Activated CD8-positive, alpha-beta memory T cell treated with anti-CD3 and anti-CD28 coated beads, Interleukin-2, amount 50 U/mL, for 4 hours (primary cell): ENCODE measurements at regions not wholly inside any gene's neighbourhood (a gene's known extent, or its start where the extent isn't known, plus 50 kb on each side); places are given as distances from the start of the nearest gene placed in this dataset.
"Not testable (repeated sequence)": the region's sequence is repeated elsewhere in the genome, so short reads cannot be mapped to it uniquely, and the experiment has no call there.

Source experiments
- DNase-seq: peaks from one replicate; pipeline ENCODE4 v3.0.0-alpha.2; 2020

DNA sequence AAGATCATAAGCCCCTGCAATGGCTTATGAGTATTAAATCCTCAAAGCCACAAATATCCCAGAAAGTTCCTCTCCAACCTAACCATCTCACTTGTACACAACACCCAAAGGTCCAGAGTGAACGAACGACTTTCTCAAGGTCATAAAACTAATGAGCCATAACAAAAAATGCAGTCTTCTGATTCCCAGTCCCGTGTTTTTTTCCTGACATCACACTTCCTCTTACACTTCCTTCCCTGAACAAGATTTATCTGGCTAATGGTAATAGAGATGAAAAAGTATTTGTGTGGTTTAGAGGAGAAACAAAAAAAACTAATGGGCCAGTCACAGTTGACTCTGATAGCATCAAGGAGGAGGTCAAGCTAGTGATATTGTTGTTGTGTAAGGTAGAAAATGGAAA lies 99.5 kb upstream of the KLHL13 start:
- DNase-seq = no peak

DNA sequence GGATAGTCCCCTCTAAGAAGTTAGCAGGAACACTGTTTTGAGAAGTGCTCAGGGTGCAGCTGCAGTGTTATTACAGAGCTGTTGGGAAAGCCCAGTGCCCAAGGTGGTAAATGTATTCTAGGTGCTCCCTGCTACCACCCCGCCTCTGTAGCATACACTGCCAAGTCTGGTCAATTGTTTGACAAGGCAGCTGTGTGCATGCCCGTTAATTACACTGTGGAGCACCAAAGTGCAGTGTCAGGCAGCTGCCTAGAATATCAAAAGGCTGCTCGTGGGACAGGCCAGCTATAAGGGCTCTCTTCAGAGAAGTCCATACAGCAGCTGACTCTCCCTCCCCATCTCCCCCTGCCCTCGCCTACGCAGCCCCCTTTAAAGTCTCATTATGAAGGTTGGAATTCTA lies 99.9 kb upstream of the KLHL13 start:
- DNase-seq = no peak

DNA sequence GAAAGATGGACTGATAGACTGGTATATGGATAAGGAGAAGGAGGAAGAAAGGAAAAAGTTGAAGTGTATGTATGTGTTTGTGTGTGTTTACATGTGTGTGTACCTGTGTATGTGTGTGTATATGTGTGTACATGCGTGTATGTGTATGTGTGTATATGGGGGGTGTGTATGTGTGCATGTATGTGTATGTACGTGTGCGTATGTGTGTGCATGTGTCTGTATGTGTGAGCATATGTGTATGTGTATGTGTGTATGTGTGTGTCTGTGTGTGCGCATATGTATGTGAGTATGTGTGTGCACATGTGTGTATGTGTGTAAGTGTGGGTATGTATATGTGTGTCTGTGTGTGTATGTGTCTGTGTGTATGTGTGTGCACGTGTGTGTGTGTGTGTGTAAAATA lies 101.5 kb upstream of the KLHL13 start:
- DNase-seq = no peak

DNA sequence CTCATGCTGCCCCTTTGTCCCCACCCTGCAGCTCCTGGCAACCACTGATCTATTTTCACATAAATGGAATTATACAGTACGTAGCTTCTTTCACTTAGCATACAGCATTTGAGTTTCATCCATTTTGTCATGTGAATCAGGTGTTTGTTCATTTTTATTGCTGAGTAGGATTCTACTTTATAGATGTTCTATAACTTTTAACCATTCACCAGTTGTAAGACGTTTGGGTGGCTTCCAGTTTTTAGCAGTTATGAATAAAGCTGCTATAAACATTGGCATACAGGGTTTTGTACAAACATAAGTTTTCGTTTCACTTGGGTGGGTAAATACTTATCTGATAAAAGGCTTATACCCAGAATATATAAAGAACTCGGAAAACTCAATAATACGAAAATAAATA lies 102.3 kb upstream of the KLHL13 start:
- no peak for DNase-seq

DNA sequence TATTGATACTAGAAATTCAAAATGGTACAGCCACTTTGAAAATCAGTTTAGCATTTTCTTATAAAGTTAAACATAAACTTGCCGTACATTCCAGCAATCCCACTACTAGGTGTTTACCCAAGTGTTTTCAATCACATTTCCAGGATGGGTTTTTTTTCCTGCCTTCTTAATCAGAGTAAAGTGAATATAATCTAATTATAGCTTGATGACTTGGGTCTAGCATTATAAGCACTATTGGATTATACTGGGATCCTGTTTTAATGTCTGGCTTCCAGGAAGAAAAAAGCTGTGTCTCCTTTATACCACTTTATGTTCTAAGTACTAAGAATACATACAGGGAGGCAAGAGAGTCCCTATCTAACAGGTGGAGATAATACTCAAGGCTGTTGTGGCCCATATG lies 103.3 kb upstream of the KLHL13 start:
- DNase-seq = no peak

DNA sequence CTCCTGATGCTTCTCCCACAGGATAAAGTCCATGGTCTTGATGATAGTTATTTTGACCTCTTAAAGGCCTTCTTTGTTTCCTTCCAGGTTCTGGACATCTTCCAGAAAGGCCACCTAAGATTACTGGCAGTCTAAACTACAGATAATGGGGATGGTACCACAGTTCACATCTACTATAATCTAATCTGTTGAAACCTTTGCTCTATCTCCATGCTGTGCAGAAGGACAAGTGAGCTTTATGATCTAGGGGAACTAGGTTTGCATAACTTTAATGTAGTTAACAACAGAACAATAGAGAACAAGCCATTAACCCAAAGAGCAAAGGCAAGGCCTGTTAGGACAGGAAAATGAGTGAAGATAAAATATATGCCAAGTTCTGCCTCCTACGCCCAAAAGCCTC lies 103.9 kb upstream of the KLHL13 start:
- DNase-seq = no peak

DNA sequence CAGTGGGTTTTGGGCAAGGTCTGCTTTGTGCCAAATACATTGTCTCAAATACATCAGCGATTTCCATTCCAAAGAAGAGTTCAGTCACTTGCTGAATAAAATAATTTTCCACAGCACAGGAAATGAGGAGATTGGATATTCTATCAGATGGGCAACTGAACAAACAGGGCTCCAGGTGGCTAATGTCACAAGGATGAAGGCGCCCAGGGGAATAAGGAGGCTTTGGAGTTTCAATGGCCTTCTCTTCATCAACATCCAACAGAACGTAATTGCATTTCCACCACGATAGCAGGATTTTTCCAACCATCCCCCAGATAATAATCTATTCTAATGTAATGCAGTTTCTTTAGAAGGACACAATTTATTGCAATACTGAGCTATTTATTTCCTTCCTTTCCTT lies 104.7 kb upstream of the KLHL13 start:
- no peak for DNase-seq

DNA sequence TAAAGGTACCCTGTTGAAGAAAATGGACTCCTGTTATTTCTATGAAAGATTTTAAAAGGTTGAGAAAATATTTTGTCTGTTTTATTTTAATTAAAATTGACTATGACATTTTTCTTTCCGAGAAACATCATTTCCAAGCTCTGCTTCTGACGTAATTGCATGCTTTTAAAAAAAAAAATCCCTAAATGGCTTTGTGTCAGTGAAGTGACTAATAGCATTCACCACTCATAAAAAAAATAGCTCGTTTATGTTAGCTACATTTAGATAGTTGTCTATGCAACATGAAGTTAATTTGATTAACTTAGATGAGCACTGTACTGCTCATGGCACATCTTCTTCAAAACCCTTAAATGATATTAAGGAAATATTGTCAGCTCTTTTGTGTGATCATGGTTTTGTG lies 105.1 kb upstream of the KLHL13 start:
- no peak for DNase-seq

DNA sequence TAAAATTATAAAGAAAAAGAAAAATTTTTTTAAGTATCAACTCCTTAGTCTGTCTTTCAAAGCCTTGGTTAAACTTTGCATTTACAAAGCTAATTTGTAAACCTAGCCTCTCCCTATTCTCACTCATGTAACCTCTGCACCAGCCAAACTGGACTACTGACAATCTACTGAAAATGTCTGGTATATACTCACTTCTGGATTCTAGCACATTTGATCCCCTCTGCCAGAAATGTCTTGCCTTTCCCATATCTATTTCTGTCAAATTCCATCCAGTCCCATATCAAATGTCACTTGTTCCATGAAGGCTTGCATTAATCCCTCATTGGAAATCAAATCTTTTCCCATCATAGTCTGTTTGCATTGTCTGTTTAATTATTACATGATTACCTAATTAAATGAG lies 105.8 kb upstream of the KLHL13 start:
- no peak for DNase-seq

DNA sequence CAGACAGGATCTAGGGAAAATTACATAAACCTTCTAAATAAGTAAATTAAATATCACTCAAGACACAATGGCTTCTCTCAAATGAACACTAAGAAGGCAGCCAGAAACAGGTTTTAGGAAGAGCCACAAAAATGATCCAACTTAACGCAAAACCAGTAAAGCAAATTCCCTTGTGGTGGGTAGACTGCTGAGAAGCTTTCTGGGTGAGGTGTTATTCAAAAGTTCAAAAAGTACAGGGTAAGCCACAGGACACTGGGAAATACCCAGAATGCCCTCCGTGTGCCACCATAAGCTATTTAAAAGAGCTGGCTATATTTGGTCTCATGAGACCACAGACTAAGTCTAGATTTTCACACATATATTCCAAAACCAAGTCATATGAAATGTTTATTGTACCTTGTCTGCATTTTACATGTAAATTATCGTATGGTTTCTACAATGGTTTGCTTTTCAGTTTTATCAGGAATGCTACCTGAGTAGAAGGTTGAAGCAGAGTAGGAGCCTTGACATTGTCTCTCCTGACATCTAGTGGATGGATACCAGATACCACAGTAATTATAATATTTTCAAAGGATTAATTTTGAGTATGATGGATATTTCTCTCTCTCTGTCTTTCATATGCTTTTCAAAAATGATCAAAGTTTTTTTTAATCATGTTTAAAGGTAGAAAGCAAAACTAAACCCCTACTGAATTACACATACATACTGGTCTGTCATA lies 109.3 kb upstream of the KLHL13 start:
- DNase-seq = no peak

DNA sequence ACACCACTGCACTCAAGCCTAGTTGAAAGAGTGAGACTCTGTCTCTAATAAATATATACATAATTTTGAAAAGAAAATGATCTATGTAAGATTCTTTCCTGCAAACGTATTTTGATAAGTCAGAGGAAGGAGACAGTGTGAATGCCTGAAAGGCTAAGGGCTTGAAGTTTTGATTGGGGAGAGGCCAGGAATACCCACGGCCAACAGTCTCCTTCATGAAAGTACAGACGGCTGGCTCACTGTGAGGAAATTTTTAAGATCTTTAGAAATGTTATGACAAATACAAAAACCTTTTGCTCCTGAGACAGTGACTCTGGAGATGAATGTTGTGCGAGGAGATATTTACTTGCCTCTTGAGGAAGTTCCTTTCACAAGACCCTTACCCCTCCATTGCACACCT lies 111.4 kb upstream of the KLHL13 start:
- DNase-seq = no peak

DNA sequence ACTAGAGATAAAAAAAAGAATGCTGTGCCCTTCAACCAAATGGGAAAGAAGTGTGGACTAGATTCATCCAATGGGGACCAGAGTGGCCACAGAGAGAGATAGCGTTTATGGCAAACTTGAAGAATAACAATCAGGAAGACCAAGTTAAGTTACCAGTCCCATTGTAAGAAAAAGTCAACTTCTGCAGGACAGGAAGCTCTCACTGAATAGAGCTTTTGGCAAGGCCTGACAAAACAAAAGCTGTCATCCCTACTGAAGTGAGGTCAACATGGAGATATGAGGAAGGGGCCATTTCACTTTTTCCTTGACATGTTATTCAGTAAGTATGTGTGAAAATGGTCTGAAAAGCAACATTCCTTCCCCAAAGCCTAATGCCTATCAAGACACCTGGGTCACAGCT lies 111.8 kb upstream of the KLHL13 start:
- no peak for DNase-seq

DNA sequence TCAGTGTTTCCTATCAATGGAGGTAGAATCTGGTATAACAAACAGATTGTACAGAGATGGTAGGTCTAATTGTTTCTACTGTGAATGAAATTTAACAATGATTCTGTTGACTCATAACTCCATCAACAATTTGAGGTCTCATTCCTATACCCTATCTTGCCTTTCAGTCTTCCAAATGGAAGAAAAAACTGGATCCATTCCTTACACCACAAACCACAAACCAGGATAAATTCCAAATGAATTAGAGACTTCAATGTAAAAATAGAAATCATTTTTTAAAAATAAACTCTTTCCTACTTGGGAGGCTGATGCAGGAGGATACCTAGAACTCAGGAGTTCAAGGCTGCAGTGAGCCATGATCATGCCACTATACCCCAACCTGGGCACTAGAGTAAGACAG lies 114.4 kb upstream of the WDR44 start:
- DNase-seq = no peak

DNA sequence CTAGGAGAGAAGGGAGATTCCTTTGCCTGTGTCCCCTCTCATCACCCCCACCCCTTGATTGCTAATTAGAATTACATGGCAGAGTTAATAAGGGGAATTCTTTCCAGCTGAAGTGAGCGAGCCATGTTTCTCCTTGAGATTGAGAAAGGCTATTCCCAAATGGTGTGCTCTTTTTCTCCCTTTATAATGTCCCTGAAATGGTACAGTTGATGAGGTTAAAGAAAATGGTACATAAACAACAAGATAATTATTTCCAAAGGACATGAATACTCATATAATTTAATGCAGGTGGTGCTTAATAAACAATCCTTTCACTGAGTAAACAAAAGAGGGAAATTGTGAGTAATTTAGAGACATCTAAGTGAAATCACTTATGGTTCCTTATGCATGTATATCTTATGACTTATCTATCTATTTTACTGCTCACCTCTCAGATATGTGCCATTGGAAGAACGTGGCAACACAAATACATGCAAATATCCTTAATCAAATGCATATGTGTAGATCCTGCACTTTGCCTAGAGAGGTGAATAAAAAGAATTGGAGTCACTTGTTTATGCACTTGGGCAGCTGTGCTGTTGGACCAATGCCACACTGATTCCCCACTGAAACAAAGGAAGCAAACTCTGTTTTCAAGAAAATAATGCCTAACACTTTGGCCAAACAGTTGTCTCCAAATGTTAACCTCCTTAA lies 106.6 kb upstream of the WDR44 start:
- no peak for DNase-seq

DNA sequence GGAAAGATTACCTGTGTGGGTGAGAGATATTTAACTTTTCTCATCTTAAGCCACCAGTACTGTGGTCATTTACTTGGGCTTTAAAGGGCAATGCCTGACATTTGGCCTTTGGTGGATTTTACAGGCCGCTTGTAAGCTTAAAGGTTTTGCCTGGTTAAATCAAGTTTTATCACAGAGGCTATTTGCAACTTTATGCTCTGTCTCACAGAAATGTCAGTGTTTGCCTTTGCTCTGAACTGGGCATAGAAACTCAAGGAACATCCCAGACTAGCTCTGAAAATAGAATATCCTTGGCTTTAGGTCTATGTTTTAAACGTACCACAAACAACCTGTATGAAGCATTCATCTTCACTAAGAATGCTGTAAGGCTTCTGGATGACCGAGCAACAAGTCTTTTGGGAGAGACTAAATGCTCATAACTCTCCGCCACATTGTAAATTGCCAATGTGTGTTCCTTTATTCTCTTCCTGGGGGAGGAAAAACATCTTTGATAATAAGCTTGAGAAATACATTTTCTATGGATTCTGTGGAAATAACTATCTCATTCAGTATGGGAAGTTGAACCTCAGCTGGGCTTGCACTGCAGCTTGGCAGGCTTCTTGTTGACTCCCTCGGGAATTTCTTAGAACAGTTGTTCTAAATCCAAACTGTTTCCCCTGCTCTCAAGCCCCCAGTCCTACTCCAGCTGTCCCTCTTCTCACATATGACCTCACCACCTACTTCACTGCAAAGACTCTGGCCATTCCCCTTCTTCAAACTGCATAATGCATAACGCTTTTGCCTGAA lies 105.8 kb upstream of the WDR44 start:
- no peak for DNase-seq

DNA sequence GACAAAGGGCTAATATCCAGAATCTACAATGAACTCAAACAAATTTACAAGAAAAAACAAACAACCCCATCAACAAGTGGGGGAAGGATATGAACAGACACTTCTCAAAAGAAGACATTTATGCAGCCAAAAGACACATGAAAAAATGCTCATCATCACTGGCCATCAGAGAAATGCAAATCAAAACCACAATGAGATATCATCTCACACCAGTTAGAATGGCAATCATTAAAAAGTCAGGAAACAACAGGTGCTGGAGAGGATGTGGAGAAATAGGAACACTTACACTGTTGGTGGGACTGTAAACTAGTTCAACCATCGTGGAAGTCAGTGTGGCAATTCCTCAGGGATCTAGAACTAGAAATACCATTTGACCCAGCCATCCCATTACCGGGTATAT lies 98.9 kb upstream of the WDR44 start:
- not testable (repeated sequence) for DNase-seq

DNA sequence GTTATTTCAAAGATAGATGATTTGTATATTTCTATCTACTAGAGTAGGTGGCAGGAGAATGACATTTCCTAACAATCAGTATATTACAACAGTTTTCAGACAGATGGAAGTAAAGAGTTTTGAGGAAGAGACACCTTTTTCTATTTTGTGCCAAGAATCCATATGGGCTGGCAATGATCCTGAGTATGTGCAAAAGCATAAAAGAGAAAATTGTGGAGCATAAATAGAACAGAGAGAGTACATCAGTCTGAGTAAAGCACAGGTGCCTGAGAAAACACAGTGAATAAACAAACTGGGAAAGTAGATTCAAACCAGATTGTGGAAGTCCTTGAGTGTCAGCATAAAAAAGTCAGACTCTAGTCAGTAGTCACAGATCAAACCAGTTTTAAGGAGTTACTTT lies 96.8 kb upstream of the WDR44 start:
- DNase-seq = no peak

DNA sequence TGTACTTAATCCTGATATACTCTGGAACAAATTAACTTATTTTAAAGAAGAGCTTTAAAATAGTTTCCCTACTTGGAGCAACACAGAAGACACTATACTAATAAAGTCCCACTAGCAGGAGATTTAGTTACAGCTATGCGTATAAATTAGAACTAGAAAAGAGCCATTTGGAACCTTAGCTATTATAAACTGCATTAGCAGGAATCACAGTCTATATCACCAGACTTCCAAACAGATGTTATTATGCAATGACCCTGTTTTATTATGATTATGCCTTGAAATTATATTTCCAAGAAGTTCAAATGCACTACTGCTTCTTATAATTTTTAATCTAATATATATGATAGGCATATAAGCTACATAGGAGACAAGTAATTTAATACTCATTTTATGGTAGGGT lies 95.5 kb upstream of the WDR44 start:
- no peak for DNase-seq

DNA sequence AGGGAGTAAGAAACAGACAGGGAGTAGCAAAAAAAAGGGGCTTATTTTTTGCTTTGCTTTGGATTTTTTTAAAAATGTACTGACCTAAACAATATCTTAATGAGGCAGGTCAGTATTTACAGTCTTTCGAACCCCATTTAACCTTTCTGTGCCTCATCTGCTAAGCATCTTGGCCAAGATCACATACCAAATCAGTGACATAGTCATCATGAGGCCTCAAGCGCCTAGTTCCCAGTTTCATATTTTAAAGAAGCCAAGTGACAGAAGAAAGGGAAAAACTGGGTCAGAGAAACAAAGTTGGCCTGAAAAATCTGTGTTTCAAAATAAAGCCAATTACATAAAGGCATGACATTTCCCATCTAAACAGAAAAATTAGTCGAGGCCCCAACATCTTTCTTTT lies 94.6 kb upstream of the WDR44 start:
- DNase-seq = no peak

DNA sequence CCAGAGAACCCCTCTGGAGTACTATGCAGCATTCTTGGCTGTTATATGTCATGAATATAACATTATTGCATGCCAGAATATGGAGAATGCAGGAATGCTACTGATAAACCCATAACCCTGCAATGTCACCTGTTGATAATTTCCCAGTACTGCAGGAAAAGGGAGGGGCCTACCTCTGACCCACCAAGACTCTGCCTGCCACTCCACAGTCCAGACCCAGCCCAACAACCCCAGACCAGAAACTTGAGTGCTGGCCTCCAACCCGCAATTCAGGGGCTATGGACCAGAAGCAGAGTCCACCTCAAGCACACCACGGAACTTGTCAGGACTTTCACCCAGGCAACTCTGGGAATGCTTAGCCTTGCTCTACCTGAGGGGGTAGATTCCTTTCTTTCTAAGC lies 92.9 kb upstream of the WDR44 start:
- DNase-seq = no peak

DNA sequence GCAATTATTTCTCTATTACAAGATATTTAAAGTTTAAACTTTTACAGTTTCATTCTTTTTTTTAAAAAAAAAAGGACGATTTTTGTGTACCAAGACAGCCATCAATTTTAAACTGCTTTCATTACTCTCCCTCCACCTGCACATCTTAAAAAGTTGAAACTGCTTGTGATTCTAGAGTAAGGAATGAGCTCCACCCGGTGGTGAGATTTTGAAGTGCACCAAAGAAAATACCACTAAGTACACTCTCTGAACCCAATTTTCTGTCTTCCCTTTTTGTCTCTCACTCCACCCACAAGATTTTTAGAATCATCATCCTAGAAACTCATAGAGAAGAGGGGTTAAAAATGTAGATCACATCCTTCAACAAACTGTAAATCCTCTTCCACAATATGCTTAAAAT lies 91.3 kb upstream of the WDR44 start:
- DNase-seq = peak; percentile 30

DNA sequence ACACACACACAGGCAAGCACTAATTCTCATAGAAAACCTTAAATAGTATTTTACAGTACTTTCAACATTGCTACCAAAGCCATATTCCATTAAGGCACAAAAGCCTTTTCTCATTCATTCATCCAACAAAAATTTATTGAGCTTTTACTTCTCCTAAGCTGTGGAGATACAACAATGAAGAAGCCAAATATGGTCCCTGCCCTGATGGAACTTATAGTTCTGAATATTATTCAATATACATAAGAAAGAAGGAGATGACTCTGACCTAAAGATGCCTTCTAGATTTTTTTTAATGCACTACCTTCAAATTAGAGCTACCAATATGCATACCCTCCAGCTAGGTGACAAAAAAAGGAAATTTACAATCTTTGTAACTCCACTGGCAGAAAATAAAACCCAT lies 90.0 kb upstream of the WDR44 start:
- no peak for DNase-seq

DNA sequence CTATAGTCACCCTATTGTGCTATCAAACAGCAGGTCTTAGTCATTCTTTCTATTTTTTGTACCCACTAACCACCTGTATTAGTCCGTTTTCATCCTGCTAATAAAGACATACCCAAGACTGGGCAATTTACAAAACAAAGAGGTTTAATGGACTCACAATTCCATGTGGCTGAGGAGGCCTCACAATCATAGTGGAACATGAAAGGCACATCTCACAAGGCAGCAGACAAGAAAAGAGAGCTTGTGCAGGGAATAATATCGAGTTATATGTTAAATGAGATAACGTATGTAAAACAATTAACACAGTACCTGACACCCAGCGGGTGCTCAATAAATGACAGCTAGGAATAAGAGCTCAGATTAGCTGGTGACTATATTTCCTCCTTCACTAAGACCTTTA lies 88.1 kb upstream of the WDR44 start:
- no peak for DNase-seq

DNA sequence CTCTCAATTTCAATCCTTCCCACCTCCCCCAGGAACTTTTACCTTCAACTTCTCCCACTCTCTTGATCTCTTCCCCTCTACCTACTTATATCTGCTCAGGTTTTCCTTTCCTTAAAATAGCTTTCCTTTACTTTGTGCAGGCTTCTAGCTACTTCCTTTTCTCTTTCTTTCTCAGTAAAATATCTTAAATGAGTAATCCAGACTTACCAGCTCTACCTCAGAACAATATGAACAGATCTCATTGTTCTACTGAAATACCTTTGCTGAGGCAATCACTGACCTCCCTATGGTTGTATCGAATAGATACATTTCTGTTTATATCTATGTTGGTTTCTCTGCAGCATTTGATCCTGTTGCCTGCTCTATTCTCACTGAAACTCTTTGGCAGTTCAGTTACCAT lies 86.7 kb upstream of the WDR44 start:
- no peak for DNase-seq
